A172 (cell line): ENCODE measurements at regions not wholly inside any gene's neighbourhood (a gene's known extent, or its start where the extent isn't known, plus 50 kb on each side); places are given as distances from the start of the nearest gene placed in this dataset.
"Not testable (repeated sequence)": the region's sequence is repeated elsewhere in the genome, so short reads cannot be mapped to it uniquely, and the experiment has no call there.

Experiments used
- DNase-seq: peaks from one replicate; pipeline ENCODE4 v3.0.0-alpha.2; 2015; ENCODE audit warnings: low spot score

GRCh38 chr13:112261924-112262323 is 114.2 kb upstream of the SPACA7 start:
- no peak for DNase-seq

GRCh38 chr13:112263152-112263551 is 113.0 kb upstream of the SPACA7 start:
- no peak for DNase-seq

GRCh38 chr13:112267660-112268059 is 108.5 kb upstream of the SPACA7 start:
- DNase-seq: no peak

GRCh38 chr13:112270951-112271350 is 105.2 kb upstream of the SPACA7 start:
- no peak for DNase-seq

- DNase-seq: not testable (repeated sequence)
Measured at GRCh38 chr13:112286733-112287132, 89.4 kb upstream of the SPACA7 start.

GRCh38 chr13:112320303-112320702 is 55.9 kb upstream of the SPACA7 start:
- no peak for DNase-seq

GRCh38 chr13:112322557-112322956 is 53.6 kb upstream of the SPACA7 start:
- no peak for DNase-seq

GRCh38 chr13:112324116-112324515 is 52.0 kb upstream of the SPACA7 start:
- no peak for DNase-seq

- DNase-seq: no peak
Measured at GRCh38 chr13:112325142-112325808, 50.9 kb upstream of the SPACA7 start.

- peak; percentile 29 for DNase-seq
Measured at GRCh38 chr13:112325920-112326645, 50.1 kb upstream of the SPACA7 start.
